ENCODE measurements at regions not wholly inside any gene's neighbourhood (a gene's known extent, or its start where the extent isn't known, plus 50 kb on each side); places are given as distances from the start of the nearest gene placed in this dataset.

GRCh38 chr6:150712505-150713252 is 113.0 kb downstream of the PLEKHG1 start:
- no peak for DNase-seq (ENCODE audit: low read depth)

GRCh38 chr6:150713487-150713886 is 113.8 kb downstream of the PLEKHG1 start:
- no peak for DNase-seq (ENCODE audit: low read depth)

GRCh38 chr6:150713931-150714330 is 114.2 kb downstream of the PLEKHG1 start:
- DNase-seq (ENCODE audit: low read depth) = no peak

- no peak for DNase-seq (ENCODE audit: low read depth)
Measured at GRCh38 chr6:150715133-150715532, 115.4 kb downstream of the PLEKHG1 start.

GRCh38 chr6:150717419-150717818 is 117.7 kb downstream of the PLEKHG1 start:
- DNase-seq (ENCODE audit: low read depth) = no peak

- no peak for DNase-seq (ENCODE audit: low read depth)
Measured at GRCh38 chr6:150719099-150719766, 119.5 kb downstream of the PLEKHG1 start.

- DNase-seq (ENCODE audit: low read depth) = no peak
Measured at GRCh38 chr6:150719831-150720230, 120.1 kb downstream of the PLEKHG1 start.

- DNase-seq (ENCODE audit: low read depth) = no peak
Measured at GRCh38 chr6:150720774-150721233, 121.1 kb downstream of the PLEKHG1 start.

- DNase-seq (ENCODE audit: low read depth) = no peak
Measured at GRCh38 chr6:150721418-150722266, 122.0 kb downstream of the PLEKHG1 start.

GRCh38 chr6:150722614-150723344 is 123.1 kb downstream of the PLEKHG1 start:
- DNase-seq (ENCODE audit: low read depth) = no peak

GRCh38 chr6:150723345-150723658 is 123.6 kb downstream of the PLEKHG1 start:
- no peak for DNase-seq (ENCODE audit: low read depth)

- no peak for DNase-seq (ENCODE audit: low read depth)
Measured at GRCh38 chr6:150723857-150724256, 124.2 kb downstream of the PLEKHG1 start.

- DNase-seq (ENCODE audit: low read depth) = no peak
Measured at GRCh38 chr6:150725795-150726194, 126.1 kb downstream of the PLEKHG1 start.

- no peak for DNase-seq (ENCODE audit: low read depth)
Measured at GRCh38 chr6:150729188-150729748, 129.6 kb downstream of the PLEKHG1 start.

- no peak for DNase-seq (ENCODE audit: low read depth)
Measured at GRCh38 chr6:150730801-150731457, 131.2 kb downstream of the PLEKHG1 start.

- DNase-seq (ENCODE audit: low read depth) = no peak
Measured at GRCh38 chr6:150732765-150733539, 132.6 kb upstream of the MTHFD1L start.

- DNase-seq (ENCODE audit: low read depth) = no peak
Measured at GRCh38 chr6:150733726-150734125, 131.8 kb upstream of the MTHFD1L start.

- DNase-seq (ENCODE audit: low read depth) = no peak
Measured at GRCh38 chr6:150734235-150734634, 131.3 kb upstream of the MTHFD1L start.

GRCh38 chr6:150735341-150735851 is 130.1 kb upstream of the MTHFD1L start:
- DNase-seq (ENCODE audit: low read depth) = no peak

GRCh38 chr6:150738092-150738629 is 127.3 kb upstream of the MTHFD1L start:
- no peak for DNase-seq (ENCODE audit: low read depth)

Data from activated gamma-delta T cell treated with anti-CD3 and anti-CD28 coated beads, Interleukin-2, amount 50 U/mL, for 16 hours (primary cell).